ENCODE measurements at regions not wholly inside any gene's neighbourhood (a gene's known extent, or its start where the extent isn't known, plus 50 kb on each side); places are given as distances from the start of the nearest gene placed in this dataset.

DNA sequence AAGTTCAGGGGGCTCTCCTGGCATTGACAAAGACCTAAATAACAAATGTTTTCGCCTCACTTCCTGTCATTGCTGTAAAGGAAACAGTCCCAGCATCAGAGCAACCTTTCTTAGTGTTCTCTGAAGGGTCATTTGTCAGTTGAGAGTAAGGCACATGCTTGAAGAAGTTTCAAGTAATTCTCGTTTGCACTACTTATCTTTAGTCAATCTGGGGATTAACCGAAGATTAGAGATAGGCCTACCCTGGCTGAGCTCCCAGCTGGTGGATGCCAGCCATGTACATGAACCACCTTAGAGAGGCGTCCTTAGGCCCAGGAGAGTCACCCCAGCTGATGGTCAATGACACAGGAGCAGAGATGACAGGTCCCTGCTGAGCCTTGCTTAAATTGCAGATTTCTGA, 189.9 kb upstream of the PGRMC2 start:
- Histone ChIP-seq H3K4me1 (ENCODE audit: control insufficient read depth, extremely low read depth, insufficient read depth, low read length) (no peaks in the 10 kb centered on the region), H3K9me3 (ENCODE audit: control insufficient read depth, low read depth, low read length) (no peaks in the 10 kb centered on the region), H3K9ac (ENCODE audit: control insufficient read depth, extremely low read depth, insufficient read depth, low read length) (no peak overlapping the region), H3K4me2 (ENCODE audit: control insufficient read depth, extremely low read depth, insufficient read depth, low read depth, low read length) (no peak overlapping the region), H3K9me1 (ENCODE audit: control insufficient read depth, extremely low read depth, insufficient read depth, low read length) (no peaks in the 10 kb centered on the region), H4K20me1 (ENCODE audit: control insufficient read depth, extremely low read depth, insufficient read depth, low read length) (no peaks in the 10 kb centered on the region), H3K27ac (ENCODE audit: control insufficient read depth, insufficient read depth, low read length) (no peak overlapping the region), H3K27me3 (ENCODE audit: control insufficient read depth, extremely low read depth, insufficient read depth, low read length) (no peaks in the 10 kb centered on the region), H3K4me3 (ENCODE audit: control insufficient read depth in 2 of 3, extremely low read depth in 1 of 3, insufficient read depth in 2 of 3, low read depth in 1 of 3, low read length in 3 of 3) (no peak overlapping the region), H3K79me2 (ENCODE audit: control insufficient read depth, insufficient read depth, low read length) (no peaks in the 10 kb centered on the region), H3K36me3 (ENCODE audit: control insufficient read depth in 2 of 2, extremely low read depth in 1 of 2, insufficient read depth in 2 of 2, low read length in 2 of 2) (no peaks in the 10 kb centered on the region), H2AFZ (ENCODE audit: control insufficient read depth, low read length) (no peak overlapping the region)
- no peak for FAIRE-seq
- no peak for TF ChIP-seq EZH2 (IDR thresholded peaks at IDR 0.05; ENCODE audit: low read length)
- TF ChIP-seq, protein P1, sequence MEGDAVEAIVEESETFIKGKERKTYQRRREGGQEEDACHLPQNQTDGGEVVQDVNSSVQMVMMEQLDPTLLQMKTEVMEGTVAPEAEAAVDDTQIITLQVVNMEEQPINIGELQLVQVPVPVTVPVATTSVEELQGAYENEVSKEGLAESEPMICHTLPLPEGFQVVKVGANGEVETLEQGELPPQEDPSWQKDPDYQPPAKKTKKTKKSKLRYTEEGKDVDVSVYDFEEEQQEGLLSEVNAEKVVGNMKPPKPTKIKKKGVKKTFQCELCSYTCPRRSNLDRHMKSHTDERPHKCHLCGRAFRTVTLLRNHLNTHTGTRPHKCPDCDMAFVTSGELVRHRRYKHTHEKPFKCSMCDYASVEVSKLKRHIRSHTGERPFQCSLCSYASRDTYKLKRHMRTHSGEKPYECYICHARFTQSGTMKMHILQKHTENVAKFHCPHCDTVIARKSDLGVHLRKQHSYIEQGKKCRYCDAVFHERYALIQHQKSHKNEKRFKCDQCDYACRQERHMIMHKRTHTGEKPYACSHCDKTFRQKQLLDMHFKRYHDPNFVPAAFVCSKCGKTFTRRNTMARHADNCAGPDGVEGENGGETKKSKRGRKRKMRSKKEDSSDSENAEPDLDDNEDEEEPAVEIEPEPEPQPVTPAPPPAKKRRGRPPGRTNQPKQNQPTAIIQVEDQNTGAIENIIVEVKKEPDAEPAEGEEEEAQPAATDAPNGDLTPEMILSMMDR (optimal IDR thresholded peaks at IDR 0.05 in 1 of 3, IDR thresholded peaks at IDR 0.05 in 1 of 3, conservative IDR thresholded peaks at IDR 0.05 in 1 of 3; ENCODE audit: extremely low read depth in 1 of 3, insufficient read depth in 2 of 3, low read length in 3 of 3) = no peak
- no peak for DNase-seq (ENCODE audit: low read depth, low spot score)
- dilution Hi-C loops (cut with MboI; ENCODE audit: extremely low pct_ligation_motif_present, low sequenced_read_pairs) = no loop called here

DNA sequence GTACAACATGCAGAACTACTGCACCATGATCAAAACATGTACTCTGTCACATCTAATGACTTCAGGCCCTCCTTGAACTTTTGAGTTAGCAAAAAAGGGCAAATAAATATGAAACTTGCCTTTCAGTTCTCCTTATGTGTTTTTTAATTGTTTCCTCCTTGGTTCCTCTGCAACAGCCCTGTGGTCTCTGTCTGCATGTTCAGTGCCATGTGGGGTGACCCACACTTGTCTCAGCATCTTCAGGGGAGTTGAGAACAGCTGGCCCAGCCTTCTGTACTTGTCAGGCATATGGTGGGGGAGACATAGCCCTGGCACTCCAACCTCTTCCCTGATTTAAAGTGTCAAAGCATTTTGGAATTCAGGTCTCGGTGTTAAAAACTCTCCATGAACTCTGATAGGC, 188.0 kb upstream of the PGRMC2 start:
- H3K79me2 ChIP-seq (ENCODE audit: control insufficient read depth, insufficient read depth, low read length) = no peaks in the 10 kb centered on the region
- no peak for TF ChIP-seq EZH2 (IDR thresholded peaks at IDR 0.05; ENCODE audit: low read length)
- TF ChIP-seq, protein P1 (optimal IDR thresholded peaks at IDR 0.05 in 1 of 3, IDR thresholded peaks at IDR 0.05 in 1 of 3, conservative IDR thresholded peaks at IDR 0.05 in 1 of 3; ENCODE audit: extremely low read depth in 1 of 3, insufficient read depth in 2 of 3, low read length in 3 of 3) = no peak
- no peak for FAIRE-seq
- no peak overlapping the region for H3K4me3 ChIP-seq (ENCODE audit: control insufficient read depth in 2 of 3, extremely low read depth in 1 of 3, insufficient read depth in 2 of 3, low read depth in 1 of 3, low read length in 3 of 3)
- H4K20me1 ChIP-seq (ENCODE audit: control insufficient read depth, extremely low read depth, insufficient read depth, low read length) = no peaks in the 10 kb centered on the region
- H3K9ac ChIP-seq (ENCODE audit: control insufficient read depth, extremely low read depth, insufficient read depth, low read length) = no peak overlapping the region
- DNase-seq (ENCODE audit: low read depth, low spot score) = no peak
- H3K27me3 ChIP-seq (ENCODE audit: control insufficient read depth, extremely low read depth, insufficient read depth, low read length) = no peaks in the 10 kb centered on the region
- H3K27ac ChIP-seq (ENCODE audit: control insufficient read depth, insufficient read depth, low read length) = no peak overlapping the region
- H3K9me1 ChIP-seq (ENCODE audit: control insufficient read depth, extremely low read depth, insufficient read depth, low read length) = no peaks in the 10 kb centered on the region
- H3K36me3 ChIP-seq (ENCODE audit: control insufficient read depth in 2 of 2, extremely low read depth in 1 of 2, insufficient read depth in 2 of 2, low read length in 2 of 2) = no peaks in the 10 kb centered on the region
- H3K9me3 ChIP-seq (ENCODE audit: control insufficient read depth, low read depth, low read length) = no peaks in the 10 kb centered on the region
- dilution Hi-C loops (cut with MboI; ENCODE audit: extremely low pct_ligation_motif_present, low sequenced_read_pairs) = no loop called here
- H2AFZ ChIP-seq (ENCODE audit: control insufficient read depth, low read length) = no peak overlapping the region
- no peak overlapping the region for H3K4me2 ChIP-seq (ENCODE audit: control insufficient read depth, extremely low read depth, insufficient read depth, low read depth, low read length)
- no peaks in the 10 kb centered on the region for H3K4me1 ChIP-seq (ENCODE audit: control insufficient read depth, extremely low read depth, insufficient read depth, low read length)

Measured in keratinocyte (primary cell).